ENCODE measurements at regions not wholly inside any gene's neighbourhood (a gene's known extent, or its start where the extent isn't known, plus 50 kb on each side); places are given as distances from the start of the nearest gene placed in this dataset.

- Histone ChIP-seq H3K27me3 (replicated peaks; ENCODE audit: control insufficient read depth, insufficient read depth, low read length) (no peaks in the 10 kb centered on the region), H3K36me3 (ENCODE audit: control insufficient read depth, insufficient read depth, low read length) (no peaks in the 10 kb centered on the region), H3K4me3 (replicated peaks; ENCODE audit: low read depth, low read length) (no peak overlapping the region)
- TF ChIP-seq CTCF (IDR thresholded peaks at IDR 0.05; ENCODE audit: insufficient read depth, low read length, poor library complexity, severe bottlenecking), result peak; percentile 41
- no peak for DNase-seq (ENCODE audit: extremely low read depth, insufficient read length)
Observed at GRCh38 chr1:57770772-57771171, 346.9 kb upstream of the DAB1 start.

- no peak for DNase-seq (ENCODE audit: extremely low read depth, insufficient read length)
- no peak overlapping the region for H3K4me3 ChIP-seq (replicated peaks; ENCODE audit: low read depth, low read length)
- no peaks in the 10 kb centered on the region for H3K36me3 ChIP-seq (ENCODE audit: control insufficient read depth, insufficient read depth, low read length)
- no peaks in the 10 kb centered on the region for H3K27me3 ChIP-seq (replicated peaks; ENCODE audit: control insufficient read depth, insufficient read depth, low read length)
- no peak for TF ChIP-seq CTCF (IDR thresholded peaks at IDR 0.05; ENCODE audit: insufficient read depth, low read length, poor library complexity, severe bottlenecking)
Observed at GRCh38 chr1:57770236-57770635, 346.4 kb upstream of the DAB1 start.

- no peaks in the 10 kb centered on the region for H3K27me3 ChIP-seq (replicated peaks; ENCODE audit: control insufficient read depth, insufficient read depth, low read length)
- no peak for TF ChIP-seq CTCF (IDR thresholded peaks at IDR 0.05; ENCODE audit: insufficient read depth, low read length, poor library complexity, severe bottlenecking)
- H3K4me3 ChIP-seq (replicated peaks; ENCODE audit: low read depth, low read length), result no peak overlapping the region
- no peaks in the 10 kb centered on the region for H3K36me3 ChIP-seq (ENCODE audit: control insufficient read depth, insufficient read depth, low read length)
- DNase-seq (ENCODE audit: extremely low read depth, insufficient read length), result no peak
Observed at GRCh38 chr1:57761628-57762027, 337.8 kb upstream of the DAB1 start.

GRCh38 chr1:57752843-57753242 lies 329.0 kb upstream of the DAB1 start:
- no peak for DNase-seq (ENCODE audit: extremely low read depth, insufficient read length)
- Histone ChIP-seq H3K4me3 (replicated peaks; ENCODE audit: low read depth, low read length) (no peak overlapping the region), H3K36me3 (ENCODE audit: control insufficient read depth, insufficient read depth, low read length) (no peaks in the 10 kb centered on the region), H3K27me3 (replicated peaks; ENCODE audit: control insufficient read depth, insufficient read depth, low read length) (no peaks in the 10 kb centered on the region)
- TF ChIP-seq CTCF (IDR thresholded peaks at IDR 0.05; ENCODE audit: insufficient read depth, low read length, poor library complexity, severe bottlenecking), result no peak

- H3K4me3 ChIP-seq (replicated peaks; ENCODE audit: low read depth, low read length), result no peak overlapping the region
- no peak for DNase-seq (ENCODE audit: extremely low read depth, insufficient read length)
- no peak for TF ChIP-seq CTCF (IDR thresholded peaks at IDR 0.05; ENCODE audit: insufficient read depth, low read length, poor library complexity, severe bottlenecking)
- H3K36me3 ChIP-seq (ENCODE audit: control insufficient read depth, insufficient read depth, low read length), result no peaks in the 10 kb centered on the region
- H3K27me3 ChIP-seq (replicated peaks; ENCODE audit: control insufficient read depth, insufficient read depth, low read length), result no peaks in the 10 kb centered on the region
Observed at GRCh38 chr1:57748719-57749118, 324.9 kb upstream of the DAB1 start.

- TF ChIP-seq CTCF (IDR thresholded peaks at IDR 0.05; ENCODE audit: insufficient read depth, low read length, poor library complexity, severe bottlenecking), result no peak
- no peaks in the 10 kb centered on the region for H3K36me3 ChIP-seq (ENCODE audit: control insufficient read depth, insufficient read depth, low read length)
- no peaks in the 10 kb centered on the region for H3K27me3 ChIP-seq (replicated peaks; ENCODE audit: control insufficient read depth, insufficient read depth, low read length)
- DNase-seq (ENCODE audit: extremely low read depth, insufficient read length), result no peak
- H3K4me3 ChIP-seq (replicated peaks; ENCODE audit: low read depth, low read length), result no peak overlapping the region
Observed at GRCh38 chr1:57747818-57748217, 324.0 kb upstream of the DAB1 start.

All from GM06990 (cell line).